ENCODE measurements at regions not wholly inside any gene's neighbourhood (a gene's known extent, or its start where the extent isn't known, plus 50 kb on each side); places are given as distances from the start of the nearest gene placed in this dataset.

DNA sequence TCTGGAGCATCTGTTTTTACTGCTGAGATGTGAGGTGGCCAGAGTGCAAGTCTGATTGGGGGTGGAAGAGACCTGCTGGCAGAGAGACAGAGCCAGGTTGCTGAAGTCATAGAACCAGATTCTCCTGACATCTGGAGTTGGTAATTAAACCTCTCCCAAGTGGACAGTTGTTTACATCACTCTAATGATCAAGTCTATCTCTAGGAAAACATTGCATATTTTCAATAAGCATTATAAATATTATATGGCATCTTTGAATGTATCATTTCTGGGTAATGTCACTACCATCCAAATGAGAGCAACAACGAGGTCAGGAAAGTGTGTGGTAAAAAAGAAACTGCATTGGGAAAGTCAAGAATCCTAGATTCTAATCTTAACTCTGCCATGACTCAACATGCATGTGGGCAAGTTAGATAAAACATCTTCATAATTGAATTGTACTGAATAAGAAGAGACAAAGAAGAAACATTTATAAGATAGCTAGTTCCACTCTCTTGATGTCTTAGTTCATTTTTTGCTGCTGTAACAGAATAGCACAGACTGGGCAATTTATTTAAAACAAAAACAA is 351.2 kb upstream of the API5 start:
- TF ChIP-seq MAX (IDR thresholded peaks at IDR 0.05) (no peak), USF1 (IDR thresholded peaks at IDR 0.05) (no peak), REST (IDR thresholded peaks at IDR 0.05; ENCODE audit: low read depth) (no peak), NFIC (IDR thresholded peaks at IDR 0.05) (no peak), TAF1 (IDR thresholded peaks at IDR 0.05; ENCODE audit: low read depth) (no peak), TCF12 (IDR thresholded peaks at IDR 0.05; ENCODE audit: low read depth) (no peak), CEBPB (IDR thresholded peaks at IDR 0.05) (no peak), RAD21 (IDR thresholded peaks at IDR 0.05; ENCODE audit: low read depth) (no peak), FOXM1 (IDR thresholded peaks at IDR 0.05; ENCODE audit: borderline replicate concordance, low read depth) (no peak), EP300 (IDR thresholded peaks at IDR 0.05; ENCODE audit: borderline replicate concordance) (no peak), YY1 (IDR thresholded peaks at IDR 0.05; ENCODE audit: low read depth) (no peak), CREB1 (IDR thresholded peaks at IDR 0.05; ENCODE audit: low read depth) (no peak)
